GM18909 (cell line): ENCODE measurements at regions not wholly inside any gene's neighbourhood (a gene's known extent, or its start where the extent isn't known, plus 50 kb on each side); places are given as distances from the start of the nearest gene placed in this dataset.

Source experiments
- ATAC-seq: cut with Tn5 transposase; IDR thresholded peaks from one replicate; pipeline ENCODE4 v1.9.1; 2021; ENCODE audit warnings: mild to moderate bottlenecking; ENCODE audit not compliant: unreplicated experiment, poor library complexity

DNA sequence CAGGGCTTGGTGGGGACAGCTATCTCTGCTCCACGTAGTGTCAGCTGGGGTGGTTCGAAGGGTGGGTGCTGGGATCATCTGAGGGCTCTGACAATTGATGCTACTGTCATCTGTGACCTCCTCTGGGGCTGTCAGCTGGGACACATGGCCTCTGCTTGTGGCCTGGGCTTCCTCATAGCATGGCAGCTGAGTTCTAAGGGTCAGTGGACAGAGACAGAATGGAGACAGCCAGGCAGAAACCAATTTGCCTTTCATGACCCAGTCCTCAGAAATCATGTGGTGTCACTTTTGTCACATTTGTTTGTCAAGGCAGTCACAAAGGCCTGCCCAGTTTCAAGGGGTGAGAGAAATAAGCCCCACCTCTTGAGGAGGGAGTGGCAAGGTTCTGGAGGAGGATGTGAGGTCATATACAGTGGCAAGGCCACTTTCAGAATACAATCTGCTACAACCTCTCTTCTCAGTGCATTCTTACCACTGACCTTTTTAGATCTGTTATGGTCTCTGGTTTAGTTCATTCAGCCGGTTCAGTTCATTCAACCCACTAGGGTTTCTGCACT, 103.6 kb upstream of the BCOR start:
- peak; percentile 80 for ATAC-seq

DNA sequence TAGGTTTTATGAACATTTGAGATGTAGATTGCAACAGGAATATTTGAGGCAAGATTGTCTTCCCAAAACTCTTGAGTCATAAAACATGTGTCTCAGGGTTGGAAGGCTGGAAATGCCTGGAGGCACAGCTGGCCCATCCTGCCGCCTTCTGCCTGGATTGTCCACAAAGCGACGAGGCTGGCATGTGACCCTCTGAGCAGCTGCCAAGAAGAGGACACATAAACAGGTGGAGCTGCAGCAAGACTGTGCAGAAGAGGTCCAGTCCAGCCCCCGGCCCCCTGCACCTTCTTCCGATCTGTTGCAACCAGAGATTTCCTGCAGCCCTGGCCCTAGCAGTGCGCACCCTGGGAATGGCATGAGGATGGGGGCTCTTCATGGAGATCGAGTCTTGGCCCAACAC, 101.9 kb upstream of the BCOR start:
- no peak for ATAC-seq

DNA sequence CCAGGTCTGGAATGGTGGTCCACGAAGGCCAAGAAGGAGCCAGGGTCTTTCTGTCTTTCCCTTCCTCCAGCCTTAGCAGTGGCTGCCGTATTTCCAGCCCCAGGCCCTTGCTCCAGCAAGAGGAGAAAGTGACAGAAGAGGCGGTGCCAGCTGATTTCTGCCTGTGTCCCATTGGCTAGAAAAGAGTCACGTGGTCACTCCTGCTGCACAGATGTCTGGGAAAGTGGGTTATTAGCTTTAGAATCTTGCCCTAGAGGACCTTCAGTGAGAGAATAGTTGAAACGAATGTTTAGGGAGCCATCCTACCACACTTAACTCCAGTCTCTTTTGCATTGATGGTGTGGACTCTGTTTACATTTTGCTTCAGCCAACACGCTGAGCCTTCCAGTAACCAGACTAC, 99.3 kb upstream of the BCOR start:
- ATAC-seq, result no peak

DNA sequence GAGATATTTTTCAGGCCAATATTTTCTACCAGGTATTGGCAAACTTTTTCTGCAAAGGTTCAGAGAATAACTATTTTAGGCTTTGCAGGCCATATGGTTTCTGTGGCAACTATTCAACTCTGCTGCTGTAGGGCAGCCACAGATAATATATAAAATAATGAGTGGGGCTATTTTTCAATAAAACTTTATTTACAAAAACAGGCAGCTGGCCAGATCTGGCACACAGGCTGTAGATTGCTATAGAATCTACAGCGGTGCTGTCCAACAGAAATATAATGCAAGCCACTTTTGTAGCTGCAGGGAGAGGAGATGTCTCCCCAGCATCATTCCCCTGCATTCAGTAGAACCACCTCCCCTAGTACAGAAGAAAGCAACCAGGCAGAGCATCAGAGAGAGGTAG, 97.6 kb upstream of the BCOR start:
- ATAC-seq, result no peak

DNA sequence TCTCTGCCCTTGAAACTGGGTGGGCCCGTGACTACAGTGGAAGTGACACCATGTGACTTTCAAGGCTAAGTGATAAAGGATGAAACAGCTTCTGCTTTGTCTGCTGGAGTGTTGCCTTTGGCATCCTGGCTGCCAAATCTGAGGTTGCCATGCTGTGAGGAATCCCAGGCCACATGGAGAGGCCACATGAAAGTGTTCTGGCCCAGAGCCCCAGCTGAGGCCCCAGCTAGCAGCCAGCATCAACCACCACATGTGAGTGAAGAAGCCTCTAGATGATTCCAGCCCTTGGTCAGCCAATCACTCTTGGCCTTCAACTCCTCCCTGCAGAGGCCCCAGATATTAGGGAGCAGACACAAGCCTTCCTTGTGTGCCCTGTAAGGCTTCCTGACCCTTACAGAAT, 94.4 kb upstream of the BCOR start:
- ATAC-seq, result no peak

DNA sequence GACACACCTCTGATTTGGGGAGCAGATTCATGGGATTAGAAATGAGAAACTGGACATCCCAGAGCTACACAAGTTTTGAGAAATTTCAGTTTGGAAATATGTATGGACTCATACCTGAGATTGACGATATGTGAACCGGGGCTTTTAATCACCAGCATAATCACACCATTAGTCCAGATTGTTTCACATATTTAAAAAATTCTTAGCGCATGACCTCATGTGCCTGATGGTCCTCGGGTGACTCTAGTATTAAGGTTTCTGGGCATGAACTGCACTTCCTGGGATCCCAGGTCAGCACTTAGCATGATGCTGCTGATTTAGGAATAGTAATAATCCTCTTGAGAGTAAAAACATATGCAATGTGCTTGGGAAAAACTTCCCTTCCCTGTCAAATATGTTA, 91.9 kb upstream of the BCOR start:
- no peak for ATAC-seq

DNA sequence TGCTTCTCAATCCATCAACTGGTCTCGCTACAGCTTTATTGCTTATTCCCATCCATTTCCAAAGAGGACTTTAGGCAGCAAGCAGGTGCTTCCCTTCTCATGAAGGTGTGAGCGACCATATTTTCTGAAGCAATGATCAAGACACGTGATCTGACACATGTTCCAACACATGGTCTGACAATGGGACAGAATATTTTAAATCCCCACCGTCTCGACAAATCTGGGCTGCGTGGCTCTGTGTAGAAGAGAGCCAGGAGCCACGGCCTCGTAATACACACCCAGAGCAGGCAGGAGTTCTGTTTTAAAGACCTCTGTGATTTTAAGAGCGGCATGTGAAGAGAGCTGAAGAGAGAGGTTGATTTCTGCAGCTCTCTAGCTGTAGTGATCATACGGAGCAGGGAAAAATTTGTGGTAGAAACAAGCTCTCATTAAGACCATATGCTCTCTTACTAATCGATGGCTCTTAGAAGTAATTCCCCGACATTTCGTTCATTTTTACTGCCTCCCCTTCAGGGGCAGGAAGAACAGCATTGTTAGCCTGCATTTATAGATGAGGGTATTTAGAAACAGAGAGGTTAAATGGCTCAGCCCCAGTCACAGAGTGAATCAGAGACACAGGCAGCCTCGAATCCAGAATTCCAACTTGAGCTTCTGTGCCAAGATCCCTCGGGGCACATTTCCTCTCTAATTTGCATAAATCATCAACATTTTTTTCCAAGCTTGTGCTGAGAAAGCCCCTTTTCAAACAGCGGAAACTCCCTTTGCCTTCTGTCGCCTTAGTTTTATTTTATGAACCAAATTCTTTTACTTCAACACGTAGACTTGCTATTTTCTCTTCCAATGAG, 91.0 kb upstream of the BCOR start:
- no peak for ATAC-seq

DNA sequence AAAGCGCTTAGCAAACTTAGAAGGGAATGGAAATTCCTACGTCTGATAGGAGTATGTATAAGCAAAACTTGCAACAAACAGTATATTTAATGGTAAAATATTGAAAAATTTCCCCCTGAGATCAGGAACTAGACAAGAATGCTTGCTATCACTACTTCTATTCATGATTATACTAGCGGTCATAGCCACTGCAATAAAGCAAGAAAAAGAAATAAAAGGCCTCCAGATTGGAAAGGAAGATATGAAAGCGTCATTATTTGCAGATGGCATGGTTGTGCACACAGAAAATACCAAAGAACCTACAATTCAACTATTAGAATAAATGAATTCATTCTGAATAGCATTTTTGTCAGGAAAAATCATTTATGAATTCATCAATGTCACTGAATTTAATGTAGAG, 87.2 kb upstream of the BCOR start:
- ATAC-seq, result no peak

DNA sequence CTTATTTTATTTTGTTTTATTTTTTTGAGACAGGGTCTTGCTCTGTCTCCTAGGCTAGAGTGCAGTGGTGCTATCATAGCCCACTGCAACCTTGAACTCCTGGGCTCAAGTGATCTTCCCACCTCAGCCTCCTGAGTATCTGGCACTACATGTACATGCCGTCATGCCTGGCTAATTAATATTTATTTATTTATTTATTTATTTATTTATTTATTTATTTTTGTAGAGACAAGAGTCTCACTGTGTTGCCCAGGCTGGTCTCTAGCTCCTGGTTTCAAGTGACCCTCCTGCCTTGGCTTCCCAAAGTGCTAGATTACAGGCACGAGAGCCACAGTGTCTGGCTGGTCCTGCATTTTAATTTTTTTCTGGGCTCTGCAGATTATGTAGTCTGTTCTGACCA, 84.9 kb upstream of the BCOR start:
- ATAC-seq, result no peak

DNA sequence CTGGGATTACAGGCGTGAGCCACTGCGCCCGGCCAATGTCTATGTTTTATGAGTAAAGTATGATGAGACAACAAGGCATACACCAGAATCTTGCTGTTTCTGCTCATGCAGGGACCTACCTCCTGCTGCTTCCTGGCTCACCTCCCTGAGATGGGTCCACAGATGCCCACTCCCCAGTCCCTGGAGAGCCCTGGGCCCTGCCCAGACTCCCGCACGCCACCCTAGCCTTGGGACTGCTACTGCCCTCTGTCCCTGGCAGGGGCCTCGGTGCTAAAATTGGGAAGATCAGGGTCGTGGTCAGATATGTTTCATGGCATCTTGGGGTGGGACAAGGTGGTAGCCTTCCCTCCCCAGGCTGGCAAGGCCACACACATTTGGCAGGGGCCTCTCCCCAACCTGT, 84.3 kb upstream of the BCOR start:
- no peak for ATAC-seq

DNA sequence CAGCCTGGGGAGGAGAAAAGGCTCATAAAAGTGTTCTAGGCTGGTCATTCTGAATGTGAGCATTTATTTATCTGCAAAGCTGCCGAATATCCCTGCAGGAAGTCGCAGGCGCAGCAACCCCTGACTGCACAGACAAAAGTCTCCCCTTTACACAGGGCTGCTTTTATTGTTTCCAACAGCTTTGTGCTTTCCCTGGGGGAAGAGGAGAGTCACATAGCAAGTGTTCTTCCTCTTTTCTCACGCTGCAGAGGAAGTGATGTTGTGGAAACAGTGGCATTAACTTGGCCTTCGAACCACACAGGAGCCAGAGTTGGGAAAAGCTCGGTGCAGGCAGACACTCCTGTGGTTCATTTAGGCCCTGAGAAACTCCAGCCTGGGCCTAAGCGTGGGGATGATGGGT, 81.5 kb upstream of the BCOR start:
- no peak for ATAC-seq

DNA sequence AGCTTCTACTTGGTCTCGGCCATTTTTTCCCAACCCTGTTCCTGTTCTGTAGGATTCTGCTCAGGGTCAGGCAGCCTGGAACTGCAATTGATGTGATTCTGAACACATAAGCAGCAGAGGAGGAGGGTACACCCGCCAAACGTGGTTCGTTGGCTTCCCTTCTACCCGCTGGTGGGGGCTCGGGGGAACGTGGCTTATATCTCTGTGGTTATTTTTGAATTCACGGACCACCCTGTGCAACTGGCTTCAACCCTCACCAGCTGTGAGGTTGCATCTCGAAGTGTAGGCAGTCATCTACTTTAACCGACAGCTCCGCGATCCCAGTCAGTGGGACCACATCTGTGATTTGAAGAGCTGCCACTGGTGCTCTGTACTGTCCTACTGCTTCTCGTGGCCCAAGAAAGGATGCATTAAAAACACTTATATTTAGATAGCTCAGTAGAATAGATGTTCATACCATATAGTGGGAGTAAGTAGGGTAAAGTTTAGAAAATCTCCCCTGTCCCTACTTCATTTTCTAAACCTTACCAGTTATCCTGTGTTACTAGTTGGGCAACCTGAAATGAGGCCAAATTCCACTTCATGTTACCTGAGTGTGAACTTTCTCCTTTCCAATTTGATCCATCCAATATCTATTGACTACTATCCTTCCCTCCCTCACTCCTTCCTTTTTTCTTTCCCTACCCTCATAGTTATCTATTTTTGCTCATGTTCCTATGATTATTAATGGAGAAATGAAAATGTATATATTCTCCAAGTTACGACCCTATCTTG, 80.4 kb upstream of the BCOR start:
- ATAC-seq, result no peak

DNA sequence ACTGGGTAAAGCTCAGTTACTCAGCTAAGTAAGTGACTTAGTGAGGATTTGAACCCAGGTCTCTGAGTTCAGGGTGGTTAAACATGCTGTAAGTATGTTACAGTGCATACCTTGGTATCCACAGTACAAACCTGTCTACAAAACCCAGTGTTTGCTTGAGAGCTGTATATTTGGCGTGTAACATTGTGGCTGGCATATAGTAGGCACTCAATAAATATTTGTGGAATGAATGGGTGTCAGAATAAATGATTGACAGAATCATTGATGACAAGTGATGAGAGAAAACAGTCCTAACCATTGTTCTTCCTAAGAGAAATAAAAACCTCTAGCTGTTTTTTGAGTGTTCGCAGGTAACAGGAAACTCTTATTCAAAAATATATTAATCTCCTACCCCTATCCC, 79.7 kb upstream of the BCOR start:
- ATAC-seq, result no peak

DNA sequence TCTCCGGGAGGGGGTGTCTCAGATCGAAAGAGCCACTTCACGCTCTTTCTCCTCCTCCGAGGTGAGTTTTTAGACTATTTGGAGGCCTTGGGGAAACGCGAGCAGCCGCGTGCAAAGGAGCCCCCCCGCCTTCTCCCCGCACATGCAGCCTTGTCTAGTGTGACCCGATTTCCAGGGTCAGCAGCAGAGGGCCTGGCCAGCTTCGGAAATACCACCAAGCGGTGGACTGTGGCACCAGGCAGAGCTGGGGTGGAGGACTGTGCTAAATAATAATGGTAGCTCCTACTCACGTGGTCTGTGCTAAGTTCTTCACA, 79.3 kb upstream of the BCOR start:
- ATAC-seq, result no peak

DNA sequence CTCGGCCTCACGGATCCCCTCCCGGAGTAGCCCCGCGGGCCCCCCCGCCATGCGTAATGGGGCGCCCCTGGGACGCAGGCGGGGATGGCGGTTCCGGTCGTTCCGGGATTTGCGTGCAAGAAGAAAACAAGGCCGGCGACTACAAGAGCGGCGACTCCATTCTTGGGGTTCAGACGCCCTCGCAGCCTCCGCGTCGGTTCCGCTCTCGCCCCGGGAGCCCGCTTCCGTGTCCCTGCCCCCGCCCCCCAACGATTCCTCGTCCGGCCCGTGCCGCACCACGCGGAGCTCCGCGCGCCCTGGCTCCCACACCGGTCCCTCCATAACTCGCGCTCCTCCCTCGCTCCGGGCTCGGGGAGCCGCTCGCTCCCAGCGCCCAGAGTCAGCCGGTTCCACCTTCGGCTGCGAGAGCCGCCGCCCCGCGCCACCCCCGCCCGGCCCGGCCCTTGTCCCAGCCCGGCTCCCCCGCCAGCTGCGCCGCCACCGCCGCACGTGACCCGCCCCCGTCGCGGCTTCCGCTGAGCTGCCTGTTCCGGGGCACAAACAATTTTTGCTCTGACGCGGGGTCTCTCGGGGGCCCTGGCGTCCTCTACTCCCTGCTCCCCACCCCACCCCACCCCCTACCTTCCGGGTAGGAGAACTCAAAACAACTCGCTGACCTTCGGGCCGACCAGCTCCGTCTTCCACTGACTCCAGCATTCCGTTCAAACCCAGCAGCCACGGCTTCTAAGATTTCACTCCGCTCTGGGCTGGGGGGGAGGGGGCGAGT, 78.8 kb upstream of the BCOR start:
- ATAC-seq, result peak; percentile 17

DNA sequence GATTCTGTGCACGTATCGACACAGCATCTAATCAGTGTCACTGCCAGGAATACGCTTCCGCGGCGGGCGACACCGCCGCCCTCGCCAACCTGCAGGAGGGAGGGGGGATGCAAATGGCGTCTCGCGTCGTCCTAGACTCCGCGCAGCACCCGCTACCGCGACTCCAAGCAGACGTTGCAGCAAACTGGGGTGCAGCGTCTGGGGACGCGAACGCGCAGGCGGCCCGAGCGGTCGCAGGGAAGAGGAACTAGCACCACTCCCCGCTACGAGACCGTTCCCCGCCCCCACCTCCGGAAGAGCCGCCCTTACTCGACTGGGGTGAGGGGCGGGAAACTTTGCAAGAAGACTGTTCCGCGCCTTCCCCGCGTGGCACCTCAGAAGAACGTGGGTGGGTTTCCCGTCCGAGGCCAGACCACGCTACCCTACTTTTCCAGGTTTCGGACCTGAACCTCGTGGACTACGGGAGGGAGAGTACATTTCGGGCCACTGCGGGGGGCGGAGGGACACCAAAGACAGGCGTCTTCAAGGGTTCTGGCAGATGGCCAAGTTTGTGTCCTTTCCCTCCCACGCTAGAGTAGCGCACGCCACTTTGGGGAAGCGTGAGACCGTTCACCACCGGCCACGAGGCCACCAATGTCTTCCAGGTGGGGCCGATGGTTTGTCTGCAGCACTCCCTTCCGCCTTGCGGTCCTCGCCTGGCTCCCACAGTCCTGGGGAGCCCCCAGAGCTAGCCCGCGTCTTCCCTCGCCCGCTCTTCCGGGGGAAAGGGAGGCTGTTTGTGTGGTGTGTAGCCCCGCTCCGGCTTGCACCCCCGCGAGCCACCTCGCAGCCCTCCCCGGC, 78.0 kb upstream of the BCOR start:
- peak; percentile 41 for ATAC-seq

DNA sequence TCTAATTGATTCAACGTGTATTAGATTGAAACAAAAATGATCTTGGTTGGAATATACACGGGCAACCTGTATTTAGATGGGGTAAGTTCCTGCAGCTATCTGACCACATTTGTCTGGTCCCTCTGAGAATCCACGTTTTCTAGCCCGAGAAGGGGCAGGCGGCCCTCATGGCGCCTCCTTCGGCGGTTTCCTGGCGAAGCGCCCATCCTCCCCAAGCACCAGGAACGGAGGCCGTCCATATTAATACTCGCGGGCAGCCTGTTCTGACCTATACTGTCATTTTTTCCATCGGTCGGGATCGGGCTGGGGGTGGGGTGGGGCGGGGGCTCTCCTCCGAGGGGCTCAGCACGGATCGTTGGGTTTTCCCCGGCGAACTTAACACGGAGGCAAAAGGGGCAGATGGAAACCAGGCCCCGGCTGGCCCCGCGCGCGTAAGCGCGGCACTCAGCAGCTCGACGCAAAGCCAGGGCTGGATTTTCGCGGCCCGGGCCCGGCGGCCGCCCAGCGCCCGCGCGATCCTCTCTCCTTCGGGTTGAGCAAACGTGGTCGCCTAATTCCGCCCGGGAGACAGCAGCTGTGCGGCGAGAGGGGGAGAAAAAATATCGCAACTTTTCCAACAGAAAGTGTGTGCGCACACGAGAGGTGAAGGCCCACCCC, 77.2 kb upstream of the BCOR start:
- no peak for ATAC-seq

DNA sequence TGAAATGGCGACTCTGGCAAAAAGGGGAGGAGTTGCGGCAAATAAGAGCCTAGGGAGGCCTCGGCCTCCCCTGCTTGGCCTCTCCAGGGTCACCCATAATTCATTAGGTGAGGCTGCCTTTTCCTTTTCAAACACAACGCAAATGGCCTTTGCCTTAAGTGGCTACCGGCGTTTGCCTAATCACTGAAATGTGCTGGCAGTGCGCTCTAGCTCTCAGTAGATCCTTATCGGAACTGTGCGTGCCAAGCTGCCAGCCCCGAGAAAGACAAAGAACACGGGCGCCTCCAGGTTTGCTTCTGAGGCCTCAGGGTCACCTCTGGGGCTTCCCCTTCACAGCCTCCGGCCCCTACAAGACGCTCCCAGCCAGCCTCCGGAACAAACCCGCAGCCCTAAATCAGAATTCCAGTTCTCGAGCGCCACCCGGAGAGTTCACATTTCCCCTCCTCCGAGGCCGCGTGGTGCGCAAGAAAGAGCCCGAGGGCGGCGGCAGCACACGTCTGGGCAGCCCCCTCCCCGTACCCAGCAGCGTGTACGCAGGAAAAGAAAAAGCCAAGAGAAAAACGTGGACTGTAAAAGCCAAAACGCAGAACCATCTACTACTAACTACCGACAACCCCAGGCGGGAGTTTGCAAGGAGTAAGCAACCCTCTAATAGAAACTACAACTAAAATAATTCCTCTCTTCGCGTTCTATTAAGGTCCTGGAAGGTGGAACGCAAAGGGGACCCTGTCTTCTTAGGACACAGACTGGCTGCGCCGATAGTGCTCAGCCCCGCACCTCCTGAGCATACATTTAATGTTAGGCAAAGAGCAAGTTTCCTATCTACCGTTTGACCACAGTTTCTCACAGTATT, 76.5 kb upstream of the BCOR start:
- ATAC-seq, result no peak
